Stomach (tissue), 8 donors: ENCODE measurements at regions not wholly inside any gene's neighbourhood (a gene's known extent, or its start where the extent isn't known, plus 50 kb on each side); places are given as distances from the start of the nearest gene placed in this dataset.

ENCODE experiments used
- DNase-seq, 2 donors: peaks; one replicate each; pipeline versions ENCODE4 v3.0.0 to v3.0.0-alpha.2; 2013 to 2019
- H3K27ac ChIP-seq, 5 donors: fragments of 200-600 bp in 4 of 5; sonication (generic) in 4 of 5; one replicate each; pipeline ENCODE4 v1.5.1; 2013 to 2019; ENCODE audit warnings: mild to moderate bottlenecking in 1 of 5, moderate library complexity in 1 of 5
- H3K27me3 ChIP-seq, 3 donors: fragments of 200-600 bp; sonication (generic); one replicate each; pipeline ENCODE4 v1.5.1; 2017 to 2019; ENCODE audit warnings: mixed run types in 1 of 3
- H3K36me3 ChIP-seq, 4 donors: fragments of 200-600 bp; sonication (generic); 1 replicate in 3 of 4; 2 replicates in 1 of 4; pipeline ENCODE4 v1.5.1; 2016 to 2019
- H3K4me1 ChIP-seq, 4 donors: fragments of 200-600 bp; sonication (generic); one replicate each; pipeline ENCODE4 v1.5.1; 2016 to 2019
- H3K4me3 ChIP-seq, 4 donors: fragments of 200-600 bp; sonication (generic) in 3 of 4; one replicate each; pipeline ENCODE4 v1.5.1; 2016 to 2019; ENCODE audit warnings: mild to moderate bottlenecking in 1 of 4
- H3K9me3 ChIP-seq, 4 donors: fragments of 200-600 bp; sonication (generic); one replicate each; pipeline ENCODE4 v1.5.1; 2016 to 2019
- EP300 ChIP-seq: sonication (generic); formaldehyde crosslinking; IDR thresholded peaks from one replicate; pipeline ENCODE4 v1.6.1; 2017; ENCODE audit warnings: antibody characterized with exemption
- POLR2A ChIP-seq, 4 donors: fragments of 450-650 bp; IDR thresholded peaks; one replicate each; pipeline ENCODE4 v1.6.1; 2016; ENCODE audit warnings: antibody characterized with exemption in 4 of 4, control low read depth in 2 of 4, mild to moderate bottlenecking in 1 of 4, moderate library complexity in 1 of 4
- POLR2AphosphoS5 ChIP-seq, 3 donors: sonication (generic); formaldehyde crosslinking; IDR thresholded peaks; one replicate each; pipeline ENCODE4 v1.6.1; 2016; ENCODE audit warnings: antibody characterized with exemption in 3 of 3
- WGBS, 5 donors: extraction: QIAGEN DNeasy Blood & Tissue Kit in 3 of 5; methylation state at CpG; one replicate each; pipeline versions ENCODE4 v1.1.5 to v1.1.7; 2013 to 2018; 5-methylcytosine and 5-hydroxymethylcytosine counted together
- intact Hi-C: fragments of 100-400 bp; cut with DNase I; formaldehyde crosslinking; loops from one replicate; pipeline ENCODE4 v1.15.1; 2023; ENCODE audit warnings: low total_unique reads
- TF ChIP-seq, protein P1 (sequence below), 7 experiments: fragments of 450-650 bp in 4 of 7; fragments of 200-600 bp in 3 of 7; sonication (generic) in 3 of 7; IDR thresholded peaks; one replicate each; pipeline ENCODE4 v1.5.1; 2016 to 2019; ENCODE audit warnings: antibody characterized with exemption in 7 of 7, control low read depth in 2 of 7, mild to moderate bottlenecking in 1 of 7
- donor health status: healthy with polysubstance abuse.
- donor health status: Bipolar disorder and iron deficiency.
- donor health status: healthy.

DNA sequence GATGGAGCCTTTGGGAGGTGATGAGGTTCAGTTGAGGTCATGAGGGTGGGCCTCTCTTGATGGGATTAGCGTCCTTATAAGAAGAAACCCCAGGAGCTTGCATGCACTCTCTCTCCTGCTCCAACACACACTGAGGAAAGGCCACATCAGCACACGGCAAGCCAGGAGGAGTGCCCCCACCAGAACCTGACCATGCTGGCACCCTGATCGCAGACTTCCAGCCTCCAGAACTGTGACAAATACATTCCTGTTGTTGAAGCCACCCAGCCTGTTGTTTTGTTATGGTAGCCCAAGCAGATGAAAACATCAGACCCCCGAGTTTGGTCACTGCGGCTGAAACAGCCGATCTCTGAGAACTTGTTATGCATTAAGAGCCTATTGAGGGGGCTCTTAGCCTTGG lies 64.8 kb upstream of the SOD1 start:
- H3K27ac ChIP-seq, result no peak overlapping the region
- TF ChIP-seq, protein P1, sequence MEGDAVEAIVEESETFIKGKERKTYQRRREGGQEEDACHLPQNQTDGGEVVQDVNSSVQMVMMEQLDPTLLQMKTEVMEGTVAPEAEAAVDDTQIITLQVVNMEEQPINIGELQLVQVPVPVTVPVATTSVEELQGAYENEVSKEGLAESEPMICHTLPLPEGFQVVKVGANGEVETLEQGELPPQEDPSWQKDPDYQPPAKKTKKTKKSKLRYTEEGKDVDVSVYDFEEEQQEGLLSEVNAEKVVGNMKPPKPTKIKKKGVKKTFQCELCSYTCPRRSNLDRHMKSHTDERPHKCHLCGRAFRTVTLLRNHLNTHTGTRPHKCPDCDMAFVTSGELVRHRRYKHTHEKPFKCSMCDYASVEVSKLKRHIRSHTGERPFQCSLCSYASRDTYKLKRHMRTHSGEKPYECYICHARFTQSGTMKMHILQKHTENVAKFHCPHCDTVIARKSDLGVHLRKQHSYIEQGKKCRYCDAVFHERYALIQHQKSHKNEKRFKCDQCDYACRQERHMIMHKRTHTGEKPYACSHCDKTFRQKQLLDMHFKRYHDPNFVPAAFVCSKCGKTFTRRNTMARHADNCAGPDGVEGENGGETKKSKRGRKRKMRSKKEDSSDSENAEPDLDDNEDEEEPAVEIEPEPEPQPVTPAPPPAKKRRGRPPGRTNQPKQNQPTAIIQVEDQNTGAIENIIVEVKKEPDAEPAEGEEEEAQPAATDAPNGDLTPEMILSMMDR (IDR thresholded peaks at IDR 0.05), result no peak
- DNase-seq, result no peak
- peaks cover 0 to 7% (median 0%) of the 10 kb centered on the region in 4 donors for H3K9me3 ChIP-seq
- intact Hi-C loops, result no loop called here
- H3K36me3 ChIP-seq, result no peaks in the 10 kb centered on the region
- 79 to 95% (median 90%) methylated on average over 6 of the region's 6 CpGs for WGBS, 5 donors
- H3K4me3 ChIP-seq, result no peak overlapping the region
- H3K4me1 ChIP-seq, result no peaks in the 10 kb centered on the region
- H3K27me3 ChIP-seq, result no peaks in the 10 kb centered on the region

DNA sequence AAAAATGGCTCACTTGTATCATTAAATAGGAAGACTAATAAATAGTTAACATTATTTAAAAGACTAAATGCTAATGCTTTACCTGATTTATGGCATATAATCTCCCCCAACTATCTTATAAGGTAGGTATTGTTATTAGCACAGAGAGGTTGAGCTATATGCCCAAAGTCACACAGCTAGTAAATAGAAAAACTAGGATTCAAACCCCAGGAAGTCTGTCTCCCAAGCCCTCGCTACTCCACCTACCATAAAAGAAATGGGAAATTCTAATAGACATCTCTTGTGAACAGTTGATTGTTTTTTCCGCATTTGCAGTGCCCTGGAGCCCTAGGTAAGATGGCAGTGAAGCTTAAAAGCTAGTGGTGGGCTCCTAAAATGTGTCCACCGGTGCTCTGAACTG lies 65.2 kb upstream of the SOD1 start:
- no peak for DNase-seq
- intact Hi-C loops, result no loop called here
- TF ChIP-seq, protein P1 (IDR thresholded peaks at IDR 0.05), result no peak
- TF ChIP-seq POLR2A (IDR thresholded peaks at IDR 0.05) (no peak), EP300 (no peak), POLR2AphosphoS5 (IDR thresholded peaks at IDR 0.05) (no peak)
- Histone ChIP-seq H3K4me3 (no peak overlapping the region), H3K9me3 (peaks cover 0 to 7% (median 0%) of the 10 kb centered on the region in 4 donors), H3K4me1 (no peaks in the 10 kb centered on the region), H3K27me3 (no peaks in the 10 kb centered on the region), H3K36me3 (no peaks in the 10 kb centered on the region), H3K27ac (no peak overlapping the region)
- WGBS, 5 donors, result 78 to 87% (median 81%) methylated on average over 3 of the region's 3 CpGs

DNA sequence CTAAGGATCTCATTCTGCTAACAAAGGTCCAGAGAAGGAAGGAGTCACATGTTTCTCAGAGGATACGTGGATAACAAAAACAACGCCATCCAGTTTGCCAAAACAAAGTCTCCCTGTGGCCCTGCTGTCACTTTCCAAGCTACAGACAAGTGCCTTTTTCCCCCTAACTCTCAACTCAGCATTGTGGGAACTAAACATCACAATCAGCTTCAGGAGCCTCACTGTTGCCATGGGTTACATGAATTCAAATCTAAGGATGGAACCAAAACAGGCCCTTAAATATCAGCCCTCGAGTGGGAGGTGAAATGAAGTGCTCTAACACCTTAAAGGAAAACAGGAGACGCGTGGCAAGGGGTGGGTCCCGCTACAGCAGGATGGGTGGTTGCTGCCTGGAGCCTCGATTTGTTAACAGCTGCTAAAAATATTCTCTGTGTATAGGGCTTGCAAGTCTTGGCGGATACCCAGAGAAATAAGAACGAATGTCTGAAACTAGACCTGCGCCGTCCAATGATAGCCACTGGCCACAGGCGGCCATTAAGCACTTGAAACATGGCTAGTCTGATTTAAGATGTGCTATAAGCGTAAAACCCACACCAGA lies 66.4 kb upstream of the SOD1 start:
- 62 to 70% (median 63%) methylated on average over 13 of the region's 13 CpGs for WGBS, 5 donors
- Histone ChIP-seq H3K27ac (no peak overlapping the region), H3K9me3 (peaks cover 0 to 7% (median 0%) of the 10 kb centered on the region in 4 donors), H3K4me1 (no peaks in the 10 kb centered on the region), H3K4me3 (no peak overlapping the region), H3K36me3 (no peaks in the 10 kb centered on the region), H3K27me3 (no peaks in the 10 kb centered on the region)
- intact Hi-C loops, result no loop called here
- TF ChIP-seq, protein P1 (IDR thresholded peaks at IDR 0.05), result no peak
- no peak for TF ChIP-seq POLR2AphosphoS5 (IDR thresholded peaks at IDR 0.05)
- no peak for TF ChIP-seq POLR2A (IDR thresholded peaks at IDR 0.05)
- no peak for TF ChIP-seq EP300
- DNase-seq, result no peak

DNA sequence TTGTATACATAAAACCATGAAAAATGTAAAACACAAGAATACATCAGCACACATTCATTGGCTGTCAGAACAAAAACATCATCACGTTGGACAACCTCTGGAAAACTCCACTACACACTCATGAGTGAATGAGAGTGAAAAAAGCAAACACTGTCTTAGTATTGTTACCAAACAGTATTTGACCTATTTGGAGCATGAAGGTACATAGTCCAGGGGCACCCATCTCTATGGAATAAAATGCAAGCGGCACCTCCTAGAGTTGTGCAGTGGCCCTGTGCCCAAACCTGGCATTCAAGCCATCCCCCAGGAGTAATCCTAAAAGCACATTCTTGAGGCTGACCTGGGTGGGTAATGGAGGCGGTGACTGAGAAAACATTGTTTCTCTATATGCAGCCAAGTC lies 67.0 kb upstream of the SOD1 start:
- DNase-seq, result no peak
- H3K27me3 ChIP-seq, result no peaks in the 10 kb centered on the region
- no peaks in the 10 kb centered on the region for H3K4me1 ChIP-seq
- WGBS, 5 donors, result 60 to 74% (median 69%) methylated on average over 3 of the region's 3 CpGs
- H3K36me3 ChIP-seq, result no peaks in the 10 kb centered on the region
- peaks cover 0 to 7% (median 0%) of the 10 kb centered on the region in 4 donors for H3K9me3 ChIP-seq
- no peak overlapping the region for H3K27ac ChIP-seq
- no peak overlapping the region for H3K4me3 ChIP-seq
- intact Hi-C loops, result no loop called here
- TF ChIP-seq POLR2A (IDR thresholded peaks at IDR 0.05) (no peak), POLR2AphosphoS5 (IDR thresholded peaks at IDR 0.05) (no peak), EP300 (no peak)
- TF ChIP-seq, protein P1 (IDR thresholded peaks at IDR 0.05), result no peak
